ENCODE measurements at regions not wholly inside any gene's neighbourhood (a gene's known extent, or its start where the extent isn't known, plus 50 kb on each side); places are given as distances from the start of the nearest gene placed in this dataset.

GRCh38 chr1:229063154-229063773 lies 207.6 kb upstream of the RAB4A start:
- Histone ChIP-seq H2BK5ac (ENCODE audit: low read length) (no peak overlapping the region), H3K4me1 (ENCODE audit: control insufficient read depth, low read depth, low read length) (no peaks in the 10 kb centered on the region), H3K79me1 (ENCODE audit: low read length) (no peaks in the 10 kb centered on the region), H3K56ac (ENCODE audit: low read length) (no peak overlapping the region), H3K27ac (ENCODE audit: low read depth, low read length) (no peak overlapping the region), H2BK120ac (ENCODE audit: low read depth, low read length) (no peak overlapping the region), H3K4me3 (ENCODE audit: low read length) (no peak overlapping the region), H2BK15ac (replicated peaks; ENCODE audit: low read depth) (no peak overlapping the region), H3K9ac (ENCODE audit: low read length) (no peak overlapping the region), H3K79me2 (ENCODE audit: control insufficient read depth, insufficient read depth, low read length) (no peaks in the 10 kb centered on the region), H4K8ac (ENCODE audit: low read depth, low read length) (no peak overlapping the region), H3K27me3 (ENCODE audit: insufficient read depth, low read length, poor library complexity) (no peaks in the 10 kb centered on the region), H2AK5ac (ENCODE audit: low read length) (no peak overlapping the region), H3K18ac (ENCODE audit: low read length) (no peak overlapping the region), H3K4ac (ENCODE audit: low read depth, low read length) (no peak overlapping the region), H3K36me3 (ENCODE audit: control insufficient read depth, insufficient read depth, low read length) (no peaks in the 10 kb centered on the region), H4K5ac (ENCODE audit: low read length) (no peak overlapping the region), H3K4me2 (ENCODE audit: low read length) (no peak overlapping the region), H3K23ac (ENCODE audit: low read length) (no peak overlapping the region)
- WGBS (ENCODE audit: extremely low coverage, insufficient coverage, low lambda C conversion rate) = no CpG with 5 or more reads among the region's 5 CpGs
- no peak for DNase-seq

DNA sequence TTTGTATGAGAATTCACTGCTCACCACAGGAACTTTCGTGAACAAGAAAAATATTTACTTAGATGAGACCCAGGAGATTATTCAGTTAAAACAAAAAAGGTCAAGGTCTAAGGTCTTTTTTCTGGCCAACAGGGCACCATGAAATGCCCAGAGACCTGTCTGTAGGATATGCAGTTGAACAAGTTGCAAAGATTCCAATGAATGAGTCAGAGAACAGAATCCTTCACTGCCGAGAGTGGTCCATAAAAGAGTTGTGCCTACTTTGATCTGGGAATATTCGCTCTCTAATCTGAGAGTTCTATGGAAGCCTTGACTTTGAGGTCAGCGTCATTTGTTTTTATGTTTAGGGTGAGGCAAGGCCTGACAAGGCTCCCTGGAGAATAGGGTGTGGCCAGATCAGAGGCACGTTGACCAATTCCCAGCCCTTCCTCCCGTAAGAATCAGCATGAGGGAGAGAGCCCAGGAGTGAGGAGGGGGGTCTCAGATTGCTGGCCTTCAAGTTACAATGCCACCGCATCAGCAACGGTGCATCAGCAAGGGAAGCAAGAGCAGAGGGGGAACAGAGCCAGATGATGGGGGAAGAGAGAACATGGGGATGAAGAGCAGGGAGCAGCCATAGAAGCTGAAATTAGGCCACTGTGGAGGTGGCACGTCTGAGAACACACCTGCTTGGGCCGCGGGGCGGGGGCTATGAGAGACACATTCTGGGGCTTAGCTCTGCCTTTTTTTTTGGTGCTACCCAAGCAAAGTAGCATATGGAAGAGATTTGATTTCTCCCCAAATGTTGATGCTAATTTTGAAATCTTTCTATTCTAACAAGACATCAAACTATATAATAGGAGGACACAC lies 206.4 kb upstream of the RAB4A start:
- DNase-seq = no peak
- WGBS (ENCODE audit: extremely low coverage, insufficient coverage, low lambda C conversion rate) = no CpG with 5 or more reads among the region's 12 CpGs
- Histone ChIP-seq H4K5ac (ENCODE audit: low read length) (no peak overlapping the region), H3K4me1 (ENCODE audit: control insufficient read depth, low read depth, low read length) (no peaks in the 10 kb centered on the region), H3K4ac (ENCODE audit: low read depth, low read length) (no peak overlapping the region), H2BK15ac (replicated peaks; ENCODE audit: low read depth) (no peak overlapping the region), H3K23ac (ENCODE audit: low read length) (no peak overlapping the region), H3K27ac (ENCODE audit: low read depth, low read length) (no peak overlapping the region), H2BK120ac (ENCODE audit: low read depth, low read length) (no peak overlapping the region), H3K79me2 (ENCODE audit: control insufficient read depth, insufficient read depth, low read length) (no peaks in the 10 kb centered on the region), H4K8ac (ENCODE audit: low read depth, low read length) (no peak overlapping the region), H3K79me1 (ENCODE audit: low read length) (no peaks in the 10 kb centered on the region), H2BK5ac (ENCODE audit: low read length) (no peak overlapping the region), H2AK5ac (ENCODE audit: low read length) (no peak overlapping the region), H3K27me3 (ENCODE audit: insufficient read depth, low read length, poor library complexity) (no peaks in the 10 kb centered on the region), H3K9ac (ENCODE audit: low read length) (no peak overlapping the region), H3K18ac (ENCODE audit: low read length) (no peak overlapping the region), H3K36me3 (ENCODE audit: control insufficient read depth, insufficient read depth, low read length) (no peaks in the 10 kb centered on the region), H3K4me2 (ENCODE audit: low read length) (no peak overlapping the region), H3K56ac (ENCODE audit: low read length) (no peak overlapping the region), H3K4me3 (ENCODE audit: low read length) (no peak overlapping the region)

GRCh38 chr1:229065613-229066012 lies 205.3 kb upstream of the RAB4A start:
- H2AK5ac ChIP-seq (ENCODE audit: low read length) = no peak overlapping the region

GRCh38 chr1:229066591-229066990 lies 204.3 kb upstream of the RAB4A start:
- Histone ChIP-seq H2AK5ac (ENCODE audit: low read length) (no peak overlapping the region), H2BK5ac (ENCODE audit: low read length) (no peak overlapping the region), H3K4me3 (ENCODE audit: low read length) (no peak overlapping the region), H3K56ac (ENCODE audit: low read length) (no peak overlapping the region), H4K8ac (ENCODE audit: low read depth, low read length) (no peak overlapping the region), H3K4me2 (ENCODE audit: low read length) (no peak overlapping the region), H3K27me3 (ENCODE audit: insufficient read depth, low read length, poor library complexity) (no peaks in the 10 kb centered on the region), H3K27ac (ENCODE audit: low read depth, low read length) (no peak overlapping the region), H3K23ac (ENCODE audit: low read length) (no peak overlapping the region), H3K79me2 (ENCODE audit: control insufficient read depth, insufficient read depth, low read length) (no peaks in the 10 kb centered on the region), H4K5ac (ENCODE audit: low read length) (no peak overlapping the region), H3K79me1 (ENCODE audit: low read length) (no peaks in the 10 kb centered on the region), H2BK15ac (replicated peaks; ENCODE audit: low read depth) (no peak overlapping the region), H3K36me3 (ENCODE audit: control insufficient read depth, insufficient read depth, low read length) (no peaks in the 10 kb centered on the region), H3K4me1 (ENCODE audit: control insufficient read depth, low read depth, low read length) (no peaks in the 10 kb centered on the region), H2BK120ac (ENCODE audit: low read depth, low read length) (no peak overlapping the region), H3K4ac (ENCODE audit: low read depth, low read length) (no peak overlapping the region), H3K9ac (ENCODE audit: low read length) (no peak overlapping the region), H3K18ac (ENCODE audit: low read length) (no peak overlapping the region)
- no CpG with 5 or more reads among the region's 3 CpGs for WGBS (ENCODE audit: extremely low coverage, insufficient coverage, low lambda C conversion rate)
- no peak for DNase-seq

More at GRCh38 chr1:229065613-229066012, 205.3 kb upstream of the RAB4A start:
- H3K23ac ChIP-seq (ENCODE audit: low read length) = no peak overlapping the region
- H3K18ac ChIP-seq (ENCODE audit: low read length) = no peak overlapping the region
- no peaks in the 10 kb centered on the region for H3K36me3 ChIP-seq (ENCODE audit: control insufficient read depth, insufficient read depth, low read length)
- no peak overlapping the region for H3K4ac ChIP-seq (ENCODE audit: low read depth, low read length)
- H2BK120ac ChIP-seq (ENCODE audit: low read depth, low read length) = no peak overlapping the region
- no peaks in the 10 kb centered on the region for H3K4me1 ChIP-seq (ENCODE audit: control insufficient read depth, low read depth, low read length)
- H3K4me2 ChIP-seq (ENCODE audit: low read length) = no peak overlapping the region
- no peak overlapping the region for H3K27ac ChIP-seq (ENCODE audit: low read depth, low read length)
- H3K4me3 ChIP-seq (ENCODE audit: low read length) = no peak overlapping the region
- H3K27me3 ChIP-seq (ENCODE audit: insufficient read depth, low read length, poor library complexity) = no peaks in the 10 kb centered on the region
- no peaks in the 10 kb centered on the region for H3K79me2 ChIP-seq (ENCODE audit: control insufficient read depth, insufficient read depth, low read length)
- no peak overlapping the region for H2BK5ac ChIP-seq (ENCODE audit: low read length)
- H4K5ac ChIP-seq (ENCODE audit: low read length) = no peak overlapping the region
- DNase-seq = no peak
- no CpG with 5 or more reads among the region's 3 CpGs for WGBS (ENCODE audit: extremely low coverage, insufficient coverage, low lambda C conversion rate)
- no peak overlapping the region for H4K8ac ChIP-seq (ENCODE audit: low read depth, low read length)
- no peak overlapping the region for H3K9ac ChIP-seq (ENCODE audit: low read length)
- no peak overlapping the region for H3K56ac ChIP-seq (ENCODE audit: low read length)
- H3K79me1 ChIP-seq (ENCODE audit: low read length) = no peaks in the 10 kb centered on the region
- H2BK15ac ChIP-seq (replicated peaks; ENCODE audit: low read depth) = no peak overlapping the region

- Histone ChIP-seq H3K18ac (ENCODE audit: low read length) (no peak overlapping the region), H2AK5ac (ENCODE audit: low read length) (no peak overlapping the region), H4K5ac (ENCODE audit: low read length) (no peak overlapping the region), H2BK15ac (replicated peaks; ENCODE audit: low read depth) (no peak overlapping the region), H3K36me3 (ENCODE audit: control insufficient read depth, insufficient read depth, low read length) (no peaks in the 10 kb centered on the region), H3K4me2 (ENCODE audit: low read length) (no peak overlapping the region), H2BK5ac (ENCODE audit: low read length) (no peak overlapping the region), H3K56ac (ENCODE audit: low read length) (no peak overlapping the region), H3K27ac (ENCODE audit: low read depth, low read length) (no peak overlapping the region), H3K4me3 (ENCODE audit: low read length) (no peak overlapping the region), H4K8ac (ENCODE audit: low read depth, low read length) (no peak overlapping the region), H3K23ac (ENCODE audit: low read length) (no peak overlapping the region), H3K9ac (ENCODE audit: low read length) (no peak overlapping the region), H3K27me3 (ENCODE audit: insufficient read depth, low read length, poor library complexity) (no peaks in the 10 kb centered on the region), H2BK120ac (ENCODE audit: low read depth, low read length) (no peak overlapping the region), H3K79me2 (ENCODE audit: control insufficient read depth, insufficient read depth, low read length) (no peaks in the 10 kb centered on the region), H3K4ac (ENCODE audit: low read depth, low read length) (no peak overlapping the region), H3K79me1 (ENCODE audit: low read length) (no peaks in the 10 kb centered on the region), H3K4me1 (ENCODE audit: control insufficient read depth, low read depth, low read length) (no peaks in the 10 kb centered on the region)
- WGBS (ENCODE audit: extremely low coverage, insufficient coverage, low lambda C conversion rate) = no CpG with 5 or more reads among the region's 5 CpGs
- DNase-seq = no peak
Observed at GRCh38 chr1:229067546-229067945, 203.4 kb upstream of the RAB4A start.

Data from mesendoderm (in vitro differentiated cells).